SH-SY5Y (cell line): ENCODE measurements at regions not wholly inside any gene's neighbourhood (a gene's known extent, or its start where the extent isn't known, plus 50 kb on each side); places are given as distances from the start of the nearest gene placed in this dataset.

ENCODE experiments used
- GATA2 ChIP-seq: IDR thresholded peaks from 2 replicates; pipeline ENCODE4 v1.6.1; 2011; ENCODE audit warnings: mild to moderate bottlenecking, low read depth, low read length
- GATA3 ChIP-seq: IDR thresholded peaks from 2 replicates; pipeline ENCODE4 v1.6.1; 2011; ENCODE audit warnings: low read depth, mild to moderate bottlenecking, low read length, moderate library complexity

GRCh38 chr2:220134756-220135534 is 507.5 kb downstream of the SLC4A3 start:
- no peak for TF ChIP-seq GATA2
- TF ChIP-seq GATA3, result no peak
